ENCODE measurements at regions not wholly inside any gene's neighbourhood (a gene's known extent, or its start where the extent isn't known, plus 50 kb on each side); places are given as distances from the start of the nearest gene placed in this dataset.
"Not testable (repeated sequence)": the region's sequence is repeated elsewhere in the genome, so short reads cannot be mapped to it uniquely, and the experiment has no call there.

GRCh38 chr4:37555322-37555721 is 130.9 kb downstream of the RELL1 start:
- no peaks in the 10 kb centered on the region for H3K4me1 ChIP-seq (ENCODE audit: control insufficient read depth, insufficient read depth, low read length)
- H3K36me3 ChIP-seq (ENCODE audit: control insufficient read depth, insufficient read depth, low read length), result no peaks in the 10 kb centered on the region
- DNase-seq (ENCODE audit: low read depth in 4 of 6, low spot score in 6 of 6), result no peak
- 92% methylated on average over 4 of the region's 5 CpGs for WGBS (ENCODE audit: insufficient coverage)
- H3K27ac ChIP-seq (ENCODE audit: low read depth, low read length), result no peak overlapping the region
- no peaks in the 10 kb centered on the region for H3K9me3 ChIP-seq (ENCODE audit: control insufficient read depth, insufficient read depth, low read length)
- H3K4me3 ChIP-seq (ENCODE audit: low read depth, low read length), result no peak overlapping the region
- no peaks in the 10 kb centered on the region for H3K27me3 ChIP-seq (ENCODE audit: control insufficient read depth, insufficient read depth, low read length)

DNA sequence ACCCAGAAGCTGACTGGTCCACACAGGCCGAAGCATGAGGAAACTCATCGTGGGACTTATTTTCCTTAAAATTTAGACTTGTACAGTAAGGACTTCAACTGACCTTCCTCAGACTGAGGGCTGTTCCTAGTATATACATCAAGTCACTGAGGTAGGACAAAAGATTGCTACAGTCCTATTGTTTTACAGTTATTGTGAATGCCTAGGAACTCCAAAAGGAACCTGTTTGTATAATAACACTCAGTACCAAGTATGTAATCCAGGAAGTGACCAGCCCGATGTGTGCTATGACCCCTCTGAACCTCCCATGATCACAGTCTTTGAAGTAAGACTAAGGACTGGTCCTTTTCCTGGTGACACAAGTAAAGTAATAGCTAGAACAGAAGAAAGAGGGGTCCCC is 136.3 kb downstream of the RELL1 start:
- H3K9me3 ChIP-seq (ENCODE audit: control insufficient read depth, insufficient read depth, low read length); H3K4me3 ChIP-seq (ENCODE audit: low read depth, low read length); DNase-seq (ENCODE audit: low read depth in 4 of 6, low spot score in 6 of 6); H3K27ac ChIP-seq (ENCODE audit: low read depth, low read length); H3K4me1 ChIP-seq (ENCODE audit: control insufficient read depth, insufficient read depth, low read length); H3K27me3 ChIP-seq (ENCODE audit: control insufficient read depth, insufficient read depth, low read length); H3K36me3 ChIP-seq (ENCODE audit: control insufficient read depth, insufficient read depth, low read length): not testable (repeated sequence)
- no CpG with 5 or more reads among the region's 3 CpGs for WGBS (ENCODE audit: insufficient coverage)

- 60% methylated on average over 3 of the region's 6 CpGs for WGBS (ENCODE audit: insufficient coverage)
- Histone ChIP-seq H3K4me3 (ENCODE audit: low read depth, low read length) (no peak overlapping the region), H3K4me1 (ENCODE audit: control insufficient read depth, insufficient read depth, low read length) (no peaks in the 10 kb centered on the region), H3K9me3 (ENCODE audit: control insufficient read depth, insufficient read depth, low read length) (no peaks in the 10 kb centered on the region), H3K27me3 (ENCODE audit: control insufficient read depth, insufficient read depth, low read length) (no peaks in the 10 kb centered on the region), H3K27ac (ENCODE audit: low read depth, low read length) (no peak overlapping the region), H3K36me3 (ENCODE audit: control insufficient read depth, insufficient read depth, low read length) (no peaks in the 10 kb centered on the region)
- DNase-seq (ENCODE audit: low read depth in 4 of 6, low spot score in 6 of 6), result peak in 1 of 6 donors; percentile 3
Observed at GRCh38 chr4:37549041-37549440, 137.1 kb downstream of the RELL1 start.

DNA sequence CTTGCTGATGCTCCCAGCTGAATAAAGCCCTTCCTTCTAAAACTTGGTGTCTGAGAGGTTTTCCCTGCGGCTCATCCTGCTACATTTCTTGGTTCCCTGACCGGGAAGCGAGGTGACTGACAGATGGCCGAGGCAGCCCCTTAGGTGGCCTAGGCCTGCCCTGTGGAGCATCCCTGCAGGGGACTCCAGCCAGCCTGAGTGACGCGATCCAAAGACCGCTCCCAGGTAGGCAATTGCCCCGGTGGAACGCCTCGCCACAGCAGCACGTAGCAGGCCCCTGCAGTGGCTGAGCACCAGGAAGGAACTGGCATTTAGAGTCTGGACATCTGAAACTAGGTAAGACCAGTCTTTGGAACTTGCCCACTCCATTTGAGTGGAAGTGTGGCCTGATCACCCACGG is 139.6 kb downstream of the RELL1 start:
- WGBS (ENCODE audit: insufficient coverage), result 100% methylated on average over 12 of the region's 12 CpGs
- Histone ChIP-seq H3K4me3 (ENCODE audit: low read depth, low read length) (no peak overlapping the region), H3K4me1 (ENCODE audit: control insufficient read depth, insufficient read depth, low read length) (no peaks in the 10 kb centered on the region), H3K27ac (ENCODE audit: low read depth, low read length) (no peak overlapping the region), H3K27me3 (ENCODE audit: control insufficient read depth, insufficient read depth, low read length) (no peaks in the 10 kb centered on the region), H3K36me3 (ENCODE audit: control insufficient read depth, insufficient read depth, low read length) (no peaks in the 10 kb centered on the region), H3K9me3 (ENCODE audit: control insufficient read depth, insufficient read depth, low read length) (no peaks in the 10 kb centered on the region)
- DNase-seq (ENCODE audit: low read depth in 4 of 6, low spot score in 6 of 6), result no peak

DNA sequence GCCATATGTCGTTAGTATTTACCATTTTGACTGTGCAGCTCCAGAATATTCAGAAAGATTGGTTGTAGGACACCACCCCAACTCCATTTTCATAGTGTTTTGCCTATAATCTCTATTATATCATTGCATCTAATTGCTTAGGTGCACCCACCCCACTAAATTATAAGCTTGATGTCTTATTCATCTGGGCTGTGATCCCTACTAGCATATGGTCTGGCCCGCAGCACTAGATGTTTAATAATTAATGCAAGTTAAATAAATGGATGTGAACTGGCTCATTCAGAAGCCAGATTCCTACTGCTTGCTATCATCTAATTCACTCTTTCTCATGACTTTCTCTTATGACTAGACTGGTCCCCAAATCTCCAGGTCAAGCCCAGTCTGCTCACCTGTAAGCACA is 143.5 kb downstream of the RELL1 start:
- peak in 2 of 6 donors; percentile 4 to 21 for DNase-seq (ENCODE audit: low read depth in 4 of 6, low spot score in 6 of 6)
- Histone ChIP-seq H3K36me3 (ENCODE audit: control insufficient read depth, insufficient read depth, low read length) (no peaks in the 10 kb centered on the region), H3K27me3 (ENCODE audit: control insufficient read depth, insufficient read depth, low read length) (no peaks in the 10 kb centered on the region), H3K9me3 (ENCODE audit: control insufficient read depth, insufficient read depth, low read length) (no peaks in the 10 kb centered on the region), H3K27ac (ENCODE audit: low read depth, low read length) (no peak overlapping the region), H3K4me1 (ENCODE audit: control insufficient read depth, insufficient read depth, low read length) (peaks cover 6% of the 10 kb centered on the region), H3K4me3 (ENCODE audit: low read depth, low read length) (no peak overlapping the region)
- no CpG with 5 or more reads among the region's 2 CpGs for WGBS (ENCODE audit: insufficient coverage)

- Histone ChIP-seq H3K4me3 (ENCODE audit: low read depth, low read length) (no peak overlapping the region), H3K9me3 (ENCODE audit: control insufficient read depth, insufficient read depth, low read length) (no peaks in the 10 kb centered on the region), H3K27ac (ENCODE audit: low read depth, low read length) (no peak overlapping the region), H3K27me3 (ENCODE audit: control insufficient read depth, insufficient read depth, low read length) (no peaks in the 10 kb centered on the region), H3K36me3 (ENCODE audit: control insufficient read depth, insufficient read depth, low read length) (no peaks in the 10 kb centered on the region), H3K4me1 (ENCODE audit: control insufficient read depth, insufficient read depth, low read length) (peaks cover 6% of the 10 kb centered on the region)
- WGBS (ENCODE audit: insufficient coverage), result 94% methylated on average over 2 of the region's 4 CpGs
- DNase-seq (ENCODE audit: low read depth in 4 of 6, low spot score in 6 of 6), result no peak
Observed at GRCh38 chr4:37541956-37542355, 144.2 kb downstream of the RELL1 start.

GRCh38 chr4:37540486-37540885 is 145.7 kb downstream of the RELL1 start:
- Histone ChIP-seq H3K27ac (ENCODE audit: low read depth, low read length) (peak overlapping the region; percentile 50), H3K27me3 (ENCODE audit: control insufficient read depth, insufficient read depth, low read length) (no peaks in the 10 kb centered on the region), H3K36me3 (ENCODE audit: control insufficient read depth, insufficient read depth, low read length) (no peaks in the 10 kb centered on the region), H3K4me3 (ENCODE audit: low read depth, low read length) (no peak overlapping the region), H3K9me3 (ENCODE audit: control insufficient read depth, insufficient read depth, low read length) (no peaks in the 10 kb centered on the region), H3K4me1 (ENCODE audit: control insufficient read depth, insufficient read depth, low read length) (peaks cover 6% of the 10 kb centered on the region)
- DNase-seq (ENCODE audit: low read depth in 4 of 6, low spot score in 6 of 6), result peak in 3 of 6 donors; percentile 35 to 80 (median 65)
- 0% methylated on average over 1 of the region's 2 CpGs for WGBS (ENCODE audit: insufficient coverage)

DNA sequence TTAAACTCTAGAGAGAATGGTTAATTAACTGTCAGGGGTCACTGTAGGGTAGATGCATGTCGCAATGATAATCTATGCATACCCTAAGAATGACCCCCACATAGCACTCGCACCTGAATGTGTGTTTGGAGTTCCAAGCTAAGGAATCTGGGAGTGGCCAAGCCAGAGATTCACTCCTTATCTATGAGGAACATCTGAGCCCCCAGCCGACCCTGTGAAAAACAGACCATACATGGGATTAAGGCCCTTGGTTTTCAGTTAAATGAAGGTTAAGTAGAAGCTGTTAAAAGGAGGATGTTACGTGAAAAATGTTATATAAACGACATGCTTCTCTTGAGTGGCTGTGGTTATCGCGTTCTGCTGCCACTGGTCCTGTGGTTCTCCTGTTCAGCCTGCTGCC is 147.2 kb downstream of the RELL1 start:
- DNase-seq (ENCODE audit: low read depth in 4 of 6, low spot score in 6 of 6), result no peak
- no peaks in the 10 kb centered on the region for H3K27me3 ChIP-seq (ENCODE audit: control insufficient read depth, insufficient read depth, low read length)
- no peak overlapping the region for H3K27ac ChIP-seq (ENCODE audit: low read depth, low read length)
- H3K4me3 ChIP-seq (ENCODE audit: low read depth, low read length), result no peak overlapping the region
- 82% methylated on average over 5 of the region's 7 CpGs for WGBS (ENCODE audit: insufficient coverage)
- H3K36me3 ChIP-seq (ENCODE audit: control insufficient read depth, insufficient read depth, low read length), result no peaks in the 10 kb centered on the region
- peaks cover 6% of the 10 kb centered on the region for H3K4me1 ChIP-seq (ENCODE audit: control insufficient read depth, insufficient read depth, low read length)
- H3K9me3 ChIP-seq (ENCODE audit: control insufficient read depth, insufficient read depth, low read length), result no peaks in the 10 kb centered on the region

GRCh38 chr4:37537484-37537883 is 148.7 kb downstream of the RELL1 start:
- Histone ChIP-seq H3K27ac (ENCODE audit: low read depth, low read length) (no peak overlapping the region), H3K27me3 (ENCODE audit: control insufficient read depth, insufficient read depth, low read length) (no peaks in the 10 kb centered on the region), H3K4me1 (ENCODE audit: control insufficient read depth, insufficient read depth, low read length) (peaks cover 6% of the 10 kb centered on the region), H3K4me3 (ENCODE audit: low read depth, low read length) (no peak overlapping the region), H3K9me3 (ENCODE audit: control insufficient read depth, insufficient read depth, low read length) (no peaks in the 10 kb centered on the region), H3K36me3 (ENCODE audit: control insufficient read depth, insufficient read depth, low read length) (no peaks in the 10 kb centered on the region)
- DNase-seq (ENCODE audit: low read depth in 4 of 6, low spot score in 6 of 6), result no peak
- 100% methylated on average over 1 of the region's 2 CpGs for WGBS (ENCODE audit: insufficient coverage)

GRCh38 chr4:37535872-37536271 is 150.3 kb downstream of the RELL1 start:
- H3K9me3 ChIP-seq (ENCODE audit: control insufficient read depth, insufficient read depth, low read length), result no peaks in the 10 kb centered on the region
- no peaks in the 10 kb centered on the region for H3K4me1 ChIP-seq (ENCODE audit: control insufficient read depth, insufficient read depth, low read length)
- H3K27ac ChIP-seq (ENCODE audit: low read depth, low read length), result no peak overlapping the region
- no peak for DNase-seq (ENCODE audit: low read depth in 4 of 6, low spot score in 6 of 6)
- H3K4me3 ChIP-seq (ENCODE audit: low read depth, low read length), result no peak overlapping the region
- no peaks in the 10 kb centered on the region for H3K36me3 ChIP-seq (ENCODE audit: control insufficient read depth, insufficient read depth, low read length)
- WGBS (ENCODE audit: insufficient coverage), result 93% methylated on average over 2 of the region's 2 CpGs
- H3K27me3 ChIP-seq (ENCODE audit: control insufficient read depth, insufficient read depth, low read length), result no peaks in the 10 kb centered on the region

All from spinal cord (tissue), 9 donors.